ENCODE measurements at regions not wholly inside any gene's neighbourhood (a gene's known extent, or its start where the extent isn't known, plus 50 kb on each side); places are given as distances from the start of the nearest gene placed in this dataset.

GRCh38 chr10:21144047-21144446 lies 246.9 kb upstream of the NEBL start:
- no peaks in the 10 kb centered on the region for H3K9me3 Mint-ChIP-seq
- H3K4me1 Mint-ChIP-seq, result no peaks in the 10 kb centered on the region
- no peak for TF ChIP-seq CTCF (IDR thresholded peaks at IDR 0.05)
- DNase-seq, result no peak
- H3K27me3 Mint-ChIP-seq (ENCODE audit: low read depth, poor library complexity), result peaks cover 3% of the 10 kb centered on the region
- no peak overlapping the region for H3K4me3 Mint-ChIP-seq
- H3K36me3 Mint-ChIP-seq (ENCODE audit: low read depth), result no peaks in the 10 kb centered on the region
- H3K27ac Mint-ChIP-seq, result no peak overlapping the region

GRCh38 chr10:21141946-21142492 lies 244.9 kb upstream of the NEBL start:
- H3K27me3 Mint-ChIP-seq (ENCODE audit: low read depth, poor library complexity), result no peaks in the 10 kb centered on the region
- TF ChIP-seq CTCF (IDR thresholded peaks at IDR 0.05), result no peak
- no peaks in the 10 kb centered on the region for H3K4me1 Mint-ChIP-seq
- no peak overlapping the region for H3K4me3 Mint-ChIP-seq
- H3K36me3 Mint-ChIP-seq (ENCODE audit: low read depth), result no peaks in the 10 kb centered on the region
- H3K27ac Mint-ChIP-seq, result no peak overlapping the region
- H3K9me3 Mint-ChIP-seq, result no peaks in the 10 kb centered on the region
- DNase-seq, result no peak

DNA sequence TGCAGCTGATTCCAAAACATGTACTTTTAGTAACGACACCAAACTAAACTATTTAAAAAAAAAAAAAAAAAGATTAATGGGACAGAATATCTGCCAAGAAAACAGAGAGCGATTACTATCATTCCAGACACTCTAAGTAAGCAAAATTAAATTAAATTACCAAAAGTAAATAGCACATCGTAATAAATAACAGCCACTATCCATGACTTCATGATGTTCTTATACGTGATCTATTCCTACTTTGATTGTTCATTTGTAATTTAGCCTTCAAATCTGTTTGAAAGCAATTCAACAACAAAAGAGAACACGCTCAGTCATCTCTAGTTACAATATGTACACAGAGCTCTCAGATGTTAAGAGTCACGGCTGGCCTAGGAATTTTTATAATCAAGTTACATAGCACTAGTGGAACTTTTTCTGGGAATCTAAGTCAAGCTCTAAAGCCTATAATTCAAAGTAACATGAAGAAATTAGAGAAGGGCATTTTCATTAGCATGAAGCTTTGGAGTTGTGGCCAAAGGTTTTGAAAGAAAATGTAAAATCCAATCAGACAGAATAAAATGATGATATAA lies 241.7 kb upstream of the NEBL start:
- H3K9me3 Mint-ChIP-seq, result no peaks in the 10 kb centered on the region
- no peak for DNase-seq
- no peaks in the 10 kb centered on the region for H3K36me3 Mint-ChIP-seq (ENCODE audit: low read depth)
- peaks cover 3% of the 10 kb centered on the region for H3K27me3 Mint-ChIP-seq (ENCODE audit: low read depth, poor library complexity)
- no peak for TF ChIP-seq CTCF (IDR thresholded peaks at IDR 0.05)
- H3K27ac Mint-ChIP-seq, result no peak overlapping the region
- H3K4me3 Mint-ChIP-seq, result no peak overlapping the region
- peaks cover 9% of the 10 kb centered on the region for H3K4me1 Mint-ChIP-seq

DNA sequence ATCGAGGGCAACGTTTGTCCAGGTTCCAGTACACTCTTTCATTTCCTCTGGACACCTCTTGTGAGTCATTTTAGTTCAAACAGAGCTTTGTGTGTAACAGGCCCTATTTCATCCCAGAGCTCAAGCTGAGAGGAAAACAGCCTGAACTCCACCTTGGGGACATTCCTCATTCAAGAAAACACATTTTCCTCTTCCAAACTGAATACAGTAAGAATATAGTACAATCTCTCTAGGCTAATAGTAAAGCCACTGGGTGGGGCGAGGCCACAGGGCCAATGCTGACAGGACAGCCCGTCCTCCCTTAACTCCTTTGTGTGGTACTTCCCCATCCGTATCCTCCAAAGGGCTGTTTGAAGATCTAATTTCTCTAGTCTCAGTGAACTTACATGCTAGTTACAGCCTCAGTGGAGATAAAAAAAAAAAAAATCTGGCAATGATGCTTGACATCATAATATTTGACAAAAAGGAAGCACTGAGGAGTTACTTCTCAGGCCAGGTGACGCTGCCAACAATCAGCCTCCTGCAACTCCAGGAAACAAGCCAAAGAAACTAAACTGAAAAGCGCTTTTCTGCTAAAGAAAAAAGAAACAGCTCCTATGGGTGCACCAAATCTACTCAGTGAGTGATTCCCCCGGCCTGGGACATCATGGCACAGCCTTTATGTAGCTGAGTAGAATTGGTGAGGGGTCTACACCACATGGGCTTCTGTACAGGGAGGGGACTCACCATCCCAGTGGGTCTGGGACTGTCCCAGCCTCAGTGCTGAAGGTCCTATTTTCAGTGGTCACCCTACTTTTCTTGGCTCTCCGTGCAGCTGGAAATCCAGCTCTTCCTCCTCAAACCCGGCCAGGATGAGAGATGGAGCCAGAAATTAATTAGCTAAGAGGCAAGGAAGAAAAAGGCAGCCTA lies 238.2 kb upstream of the NEBL start:
- Mint-ChIP-seq H3K9me3 (no peaks in the 10 kb centered on the region), H3K27me3 (ENCODE audit: low read depth, poor library complexity) (peaks cover 3% of the 10 kb centered on the region), H3K4me3 (no peak overlapping the region), H3K4me1 (peaks cover 9% of the 10 kb centered on the region), H3K27ac (no peak overlapping the region), H3K36me3 (ENCODE audit: low read depth) (no peaks in the 10 kb centered on the region)
- no peak for TF ChIP-seq CTCF (IDR thresholded peaks at IDR 0.05)
- DNase-seq, result no peak

GRCh38 chr10:21134645-21135022 lies 237.5 kb upstream of the NEBL start:
- Mint-ChIP-seq H3K9me3 (no peaks in the 10 kb centered on the region), H3K36me3 (ENCODE audit: low read depth) (no peaks in the 10 kb centered on the region), H3K4me3 (no peak overlapping the region), H3K27me3 (ENCODE audit: low read depth, poor library complexity) (peaks cover 3% of the 10 kb centered on the region), H3K27ac (no peak overlapping the region), H3K4me1 (peaks cover 9% of the 10 kb centered on the region)
- DNase-seq, result no peak
- TF ChIP-seq CTCF (IDR thresholded peaks at IDR 0.05), result no peak
